NCI-H2227 (cell line): ENCODE measurements at regions not wholly inside any gene's neighbourhood (a gene's known extent, or its start where the extent isn't known, plus 50 kb on each side); places are given as distances from the start of the nearest gene placed in this dataset.

Experiments used
- DNase-seq: peaks from one replicate; lab custom pipeline; 2025; ENCODE audit not compliant: unreplicated experiment; lab: John Stamatoyannopoulos, UW

GRCh38 chr2:205937211-205937610 is 148.8 kb downstream of the INO80D start:
- peak; percentile 17 for DNase-seq

- no peak for DNase-seq
Measured at GRCh38 chr2:205936446-205936845, 149.5 kb downstream of the INO80D start.

DNA sequence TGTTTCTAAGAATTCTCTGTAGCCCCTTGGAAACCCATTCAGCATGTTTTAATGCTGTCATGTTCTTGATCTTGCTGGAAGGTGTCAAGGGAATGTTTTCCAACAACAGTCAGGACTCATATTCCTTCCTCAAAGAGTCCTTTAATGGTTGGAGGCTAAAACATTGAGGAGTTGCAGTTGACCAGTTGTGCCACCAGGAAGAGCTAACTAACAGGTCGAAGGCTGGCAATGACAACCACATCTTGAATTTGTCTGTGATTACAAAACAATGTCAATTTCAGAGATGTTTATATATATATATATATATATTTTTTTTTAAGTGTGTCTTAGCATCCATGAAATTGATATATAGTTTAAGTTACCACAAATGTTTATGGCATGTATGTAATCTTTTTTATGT is 151.5 kb downstream of the INO80D start:
- DNase-seq, result no peak

DNA sequence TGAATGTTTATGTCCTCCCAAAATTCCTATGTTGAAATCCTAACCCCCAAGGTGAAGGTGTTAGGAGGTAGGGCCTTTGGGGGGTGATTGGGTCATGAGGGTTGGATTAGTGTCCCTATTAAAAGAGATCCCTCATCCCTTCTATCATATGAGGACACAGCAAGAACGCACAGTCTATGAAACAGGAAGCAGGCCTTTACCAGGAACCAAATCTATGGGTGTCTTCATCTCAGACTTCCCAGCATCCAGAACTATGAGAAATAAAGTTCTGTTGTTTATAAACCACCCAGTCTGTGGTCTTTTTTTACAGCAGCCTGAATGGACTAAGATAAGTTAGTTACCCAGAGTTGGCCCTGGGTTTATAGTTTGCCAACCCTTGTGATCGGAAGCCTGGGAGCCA is 153.1 kb downstream of the INO80D start:
- DNase-seq, result no peak

- DNase-seq, result no peak
Measured at GRCh38 chr2:205931388-205931787, 154.6 kb downstream of the INO80D start.

- peak; percentile 39 for DNase-seq
Measured at GRCh38 chr2:205930209-205930608, 155.8 kb downstream of the INO80D start.

DNA sequence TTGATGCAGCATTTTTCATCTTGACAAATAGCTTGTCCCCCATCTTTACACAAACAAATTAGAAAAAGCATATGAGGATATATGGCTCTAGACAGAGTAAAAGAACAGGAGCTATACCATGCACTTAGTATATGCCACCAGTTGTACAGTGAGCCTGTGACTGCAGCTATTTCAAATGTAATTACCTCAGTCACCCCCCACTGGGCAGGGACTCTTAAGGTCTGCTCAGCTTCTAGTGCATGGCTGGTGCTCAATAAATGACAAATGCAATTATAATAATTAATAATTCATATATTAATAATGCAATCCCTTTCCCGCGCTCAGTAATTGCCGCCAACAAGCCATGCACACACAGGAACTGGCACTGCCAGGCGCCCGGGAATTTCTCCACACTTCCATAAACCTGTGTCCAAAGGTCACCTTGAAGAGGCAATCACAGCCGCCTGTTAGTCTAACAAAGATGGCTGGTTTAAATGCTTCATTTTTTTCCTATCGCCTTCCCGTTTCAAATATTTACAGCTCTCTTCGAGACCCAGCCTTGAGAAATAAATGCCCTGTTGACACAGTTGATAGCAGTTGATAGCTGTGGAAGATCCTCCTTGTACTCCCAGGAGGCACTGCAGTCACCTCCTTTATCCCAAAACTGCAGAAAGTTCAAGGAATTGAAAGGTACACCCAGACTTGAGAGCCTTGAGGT is 156.6 kb downstream of the INO80D start:
- DNase-seq, result peak; percentile 80

- DNase-seq, result peak; percentile 91
Measured at GRCh38 chr2:205925373-205926337, 160.3 kb downstream of the INO80D start.

GRCh38 chr2:205924676-205925075 is 161.3 kb downstream of the INO80D start:
- DNase-seq, result no peak

DNA sequence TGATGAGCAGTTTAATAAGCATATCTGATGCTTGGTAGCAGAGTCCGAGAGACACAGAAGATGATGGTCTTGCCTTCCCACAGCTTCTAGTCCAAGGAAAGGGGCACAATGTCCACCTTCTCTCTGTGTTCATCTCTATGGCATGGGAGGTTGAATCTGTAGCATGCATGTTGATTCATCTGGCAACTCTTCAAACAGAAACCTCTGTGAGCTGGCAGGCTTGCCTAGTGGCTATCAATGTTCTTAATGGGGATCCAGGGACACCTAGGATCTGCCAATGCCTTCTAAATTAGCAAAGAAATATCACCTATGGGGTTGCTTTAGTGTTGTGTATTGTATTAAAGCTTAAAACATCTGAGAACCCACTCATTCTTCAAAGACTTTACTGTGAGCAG is 170.8 kb downstream of the INO80D start:
- no peak for DNase-seq

DNA sequence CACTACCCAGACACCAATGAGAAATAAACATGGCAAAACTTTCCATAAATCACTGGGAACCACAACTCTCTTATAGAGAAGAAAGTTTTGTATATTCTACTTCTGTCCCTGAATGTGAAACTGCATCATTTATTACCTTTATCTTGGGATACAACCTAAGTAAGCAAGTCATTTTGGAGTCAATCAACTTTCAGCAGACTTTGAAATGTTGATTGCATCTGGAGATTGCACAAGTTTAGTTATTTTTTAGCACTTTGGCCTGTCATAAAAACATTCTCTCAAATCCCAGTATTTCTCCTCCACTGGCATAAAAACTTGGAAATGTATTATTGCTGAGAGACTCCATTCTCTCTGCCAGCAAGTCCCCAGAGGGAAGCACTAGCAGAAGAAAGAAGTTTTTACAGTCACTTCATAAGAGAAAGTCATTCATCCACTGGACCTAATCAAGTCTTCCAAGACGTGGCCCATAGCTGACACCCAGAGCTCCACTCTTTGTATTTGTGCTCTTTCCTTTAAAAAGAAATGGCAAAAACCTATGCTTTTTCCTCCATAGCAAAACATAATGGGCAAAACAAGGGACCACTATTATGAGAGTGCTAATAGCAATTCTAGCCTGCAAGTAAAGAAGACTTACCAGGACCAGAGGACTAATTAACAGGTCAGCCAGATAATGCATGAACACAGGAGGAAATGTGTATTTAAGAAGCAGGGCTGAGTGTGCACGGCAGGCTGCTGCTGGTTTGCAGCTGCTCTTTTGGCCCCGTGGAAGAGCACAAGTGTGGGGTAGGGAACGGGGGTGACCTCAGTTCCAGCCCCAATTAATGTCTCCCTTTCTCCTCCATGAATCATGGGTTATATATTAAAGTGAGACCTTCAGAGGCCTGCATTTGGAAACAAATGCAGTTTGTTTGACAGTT is 171.5 kb downstream of the INO80D start:
- peak; percentile 75 for DNase-seq

DNA sequence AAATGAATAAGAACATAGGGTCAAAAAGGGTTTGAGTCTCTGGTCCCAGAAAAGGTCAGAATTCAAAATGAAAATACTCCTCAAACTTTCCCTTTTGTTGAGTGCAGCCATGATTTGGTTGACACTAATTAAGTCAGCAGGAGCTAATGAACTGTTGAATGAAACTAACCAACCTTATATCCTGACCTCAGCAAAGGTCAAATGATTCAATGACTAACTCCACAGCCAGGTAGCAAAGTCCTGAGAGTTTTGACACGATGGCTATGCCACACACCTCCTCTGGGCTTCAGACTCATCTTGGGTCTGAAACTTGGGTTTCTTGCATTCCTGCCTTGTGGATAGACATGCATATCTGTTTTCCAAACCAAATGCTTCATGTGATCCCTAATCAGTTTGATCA is 172.3 kb downstream of the INO80D start:
- no peak for DNase-seq

- DNase-seq, result no peak
Measured at GRCh38 chr2:205911306-205911705, 174.7 kb downstream of the INO80D start.

- DNase-seq, result no peak
Measured at GRCh38 chr2:205909184-205909572, 176.8 kb downstream of the INO80D start.

DNA sequence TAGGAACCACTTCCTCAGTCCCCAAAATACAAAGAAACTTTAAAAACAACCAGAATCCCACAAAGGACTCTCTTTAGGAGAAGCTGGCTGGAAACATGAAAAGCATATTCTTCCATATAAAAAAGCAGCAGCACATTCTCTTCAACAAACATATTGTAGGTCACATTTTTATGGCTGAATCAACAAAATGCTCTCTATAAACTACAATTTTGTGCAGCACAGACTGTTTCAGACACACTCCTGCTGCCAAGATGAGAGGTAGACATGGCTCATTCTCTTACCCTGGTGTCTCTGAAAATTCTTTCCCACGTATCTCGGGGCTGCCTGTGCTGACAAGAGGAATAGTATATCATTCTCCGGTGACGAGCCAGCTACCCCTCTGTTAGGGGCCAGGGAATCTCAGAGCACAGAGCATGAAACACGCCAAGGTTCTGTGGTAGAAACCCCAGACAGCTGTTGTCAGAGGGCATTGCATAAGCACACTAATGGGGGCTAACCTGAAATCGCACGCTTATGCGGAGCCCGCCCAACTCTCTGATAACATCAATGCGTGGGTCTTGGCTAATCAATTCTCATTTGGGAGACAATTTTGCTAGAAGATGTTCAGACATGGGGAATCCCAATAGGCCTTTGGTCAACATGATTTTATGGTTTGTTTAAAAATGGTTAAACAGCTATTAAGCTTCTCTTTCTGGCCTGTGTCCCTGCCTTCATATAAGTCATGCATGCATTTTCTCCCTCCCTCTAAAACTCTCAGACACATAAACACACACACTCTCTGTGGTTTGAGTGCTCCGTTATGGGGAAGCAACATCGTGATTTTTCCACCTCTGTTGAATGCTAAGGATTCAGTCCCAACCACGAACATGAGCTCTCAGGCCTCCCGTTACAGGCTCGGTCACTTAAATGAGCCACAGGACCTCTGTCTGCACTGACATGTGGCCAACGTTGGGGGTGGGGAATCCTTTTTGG is 177.5 kb downstream of the INO80D start:
- DNase-seq, result no peak

DNA sequence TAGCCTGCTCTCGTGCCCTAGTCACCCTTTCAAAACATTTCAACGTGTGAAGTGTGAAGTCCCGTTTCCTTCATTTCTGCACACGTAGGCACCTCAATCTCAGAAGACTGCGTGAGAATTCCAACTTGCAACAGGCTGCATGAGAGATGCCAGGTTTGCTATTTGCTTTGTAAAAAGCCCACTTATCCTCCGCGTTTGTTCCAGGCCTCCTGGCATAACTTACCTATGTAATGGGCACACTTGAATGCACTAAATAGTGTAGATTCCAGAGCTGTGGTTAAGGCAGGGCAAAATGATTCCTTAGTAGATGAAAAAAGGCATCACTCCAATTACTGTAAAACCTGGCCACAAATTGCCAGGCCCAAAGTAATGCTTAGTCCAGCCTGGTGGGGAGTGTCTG is 179.6 kb downstream of the INO80D start:
- no peak for DNase-seq

- no peak for DNase-seq
Measured at GRCh38 chr2:205905576-205905975, 180.4 kb downstream of the INO80D start.

- no peak for DNase-seq
Measured at GRCh38 chr2:205904873-205905272, 181.1 kb downstream of the INO80D start.

- DNase-seq, result peak; percentile 12
Measured at GRCh38 chr2:205903549-205904129, 182.3 kb downstream of the INO80D start.

GRCh38 chr2:205902900-205903237 is 183.1 kb downstream of the INO80D start:
- no peak for DNase-seq
